ENCODE measurements at regions not wholly inside any gene's neighbourhood (a gene's known extent, or its start where the extent isn't known, plus 50 kb on each side); places are given as distances from the start of the nearest gene placed in this dataset.
"Not testable (repeated sequence)": the region's sequence is repeated elsewhere in the genome, so short reads cannot be mapped to it uniquely, and the experiment has no call there.

GRCh38 chr12:63496654-63497053, 171.6 kb downstream of the DPY19L2 start:
- H3K36me3 ChIP-seq (ENCODE audit: insufficient read depth, low read length): no peaks in the 10 kb centered on the region
- TF ChIP-seq RAD21 (conservative IDR thresholded peaks at IDR 0.05) (no peak), EP300 (conservative IDR thresholded peaks at IDR 0.05; ENCODE audit: poor library complexity, severe bottlenecking) (no peak), EZH2 (IDR thresholded peaks at IDR 0.05; ENCODE audit: borderline replicate concordance, insufficient read depth, low read length, poor library complexity, severe bottlenecking) (no peak), MXI1 (conservative IDR thresholded peaks at IDR 0.05; ENCODE audit: poor library complexity, severe bottlenecking) (no peak), TAF1 (IDR thresholded peaks at IDR 0.05; ENCODE audit: low read depth) (no peak), POLR2AphosphoS5 (IDR thresholded peaks at IDR 0.05) (no peak), CTCF (IDR thresholded peaks at IDR 0.05; ENCODE audit: poor library complexity, severe bottlenecking) (no peak), SMC3 (conservative IDR thresholded peaks at IDR 0.05; ENCODE audit: poor library complexity) (no peak)
- no peak overlapping the region for H3K27ac ChIP-seq (ENCODE audit: low read length)
- no peak overlapping the region for H3K4me2 ChIP-seq (ENCODE audit: low read length)
- H3K27me3 ChIP-seq (ENCODE audit: insufficient read depth, low read depth, low read length): no peaks in the 10 kb centered on the region
- H3K9me3 ChIP-seq (ENCODE audit: low read length): no peaks in the 10 kb centered on the region
- no peaks in the 10 kb centered on the region for H3K79me2 ChIP-seq (replicated peaks; ENCODE audit: insufficient read depth, low read length)
- no peaks in the 10 kb centered on the region for H3K9me2 ChIP-seq (ENCODE audit: insufficient read depth, low read length)
- no peak overlapping the region for H3K9ac ChIP-seq (ENCODE audit: low read length)
- H4K20me1 ChIP-seq (ENCODE audit: insufficient read depth): no peaks in the 10 kb centered on the region
- no peak overlapping the region for H2AFZ ChIP-seq (ENCODE audit: low read depth, low read length)
- H3K4me3 ChIP-seq (ENCODE audit: low read length): no peak overlapping the region
- H3F3A ChIP-seq (ENCODE audit: insufficient read depth, low read length, poor library complexity, severe bottlenecking): no peaks in the 10 kb centered on the region

- Histone ChIP-seq H3F3A (ENCODE audit: insufficient read depth, low read length, poor library complexity, severe bottlenecking) (no peaks in the 10 kb centered on the region), H3K27ac (ENCODE audit: low read length) (no peak overlapping the region), H3K27me3 (ENCODE audit: insufficient read depth, low read depth, low read length) (no peaks in the 10 kb centered on the region), H3K36me3 (ENCODE audit: insufficient read depth, low read length) (no peaks in the 10 kb centered on the region), H3K79me2 (replicated peaks; ENCODE audit: insufficient read depth, low read length) (no peaks in the 10 kb centered on the region), H3K9me2 (ENCODE audit: insufficient read depth, low read length) (no peaks in the 10 kb centered on the region), H3K4me2 (ENCODE audit: low read length) (no peak overlapping the region), H2AFZ (ENCODE audit: low read depth, low read length) (no peak overlapping the region), H3K9ac (ENCODE audit: low read length) (no peak overlapping the region), H4K20me1 (ENCODE audit: insufficient read depth) (no peaks in the 10 kb centered on the region), H3K4me3 (ENCODE audit: low read length) (no peak overlapping the region), H3K9me3 (ENCODE audit: low read length) (no peaks in the 10 kb centered on the region)
- TF ChIP-seq EZH2 (IDR thresholded peaks at IDR 0.05; ENCODE audit: borderline replicate concordance, insufficient read depth, low read length, poor library complexity, severe bottlenecking) (no peak), MXI1 (conservative IDR thresholded peaks at IDR 0.05; ENCODE audit: poor library complexity, severe bottlenecking) (no peak), CTCF (IDR thresholded peaks at IDR 0.05; ENCODE audit: poor library complexity, severe bottlenecking) (no peak), TAF1 (IDR thresholded peaks at IDR 0.05; ENCODE audit: low read depth) (no peak), EP300 (conservative IDR thresholded peaks at IDR 0.05; ENCODE audit: poor library complexity, severe bottlenecking) (no peak), REST (IDR thresholded peaks at IDR 0.05; ENCODE audit: borderline replicate concordance) (no peak), RAD21 (conservative IDR thresholded peaks at IDR 0.05) (no peak), POLR2AphosphoS5 (IDR thresholded peaks at IDR 0.05) (no peak), SMC3 (conservative IDR thresholded peaks at IDR 0.05; ENCODE audit: poor library complexity) (no peak)
Measured at GRCh38 chr12:63495974-63496373, 172.3 kb downstream of the DPY19L2 start.

- not testable (repeated sequence) for H3K27me3 ChIP-seq (ENCODE audit: insufficient read depth, low read depth, low read length); H3K4me3 ChIP-seq (ENCODE audit: low read length); H3K36me3 ChIP-seq (ENCODE audit: insufficient read depth, low read length); H4K20me1 ChIP-seq (ENCODE audit: insufficient read depth); H2AFZ ChIP-seq (ENCODE audit: low read depth, low read length); H3K79me2 ChIP-seq (replicated peaks; ENCODE audit: insufficient read depth, low read length); H3K9me3 ChIP-seq (ENCODE audit: low read length); H3K9me2 ChIP-seq (ENCODE audit: insufficient read depth, low read length); H3K4me2 ChIP-seq (ENCODE audit: low read length); H3K27ac ChIP-seq (ENCODE audit: low read length); H3F3A ChIP-seq (ENCODE audit: insufficient read depth, low read length, poor library complexity, severe bottlenecking); H3K9ac ChIP-seq (ENCODE audit: low read length)
Measured at GRCh38 chr12:63493357-63493756, 174.9 kb downstream of the DPY19L2 start.

Measured in neural cell (in vitro differentiated cells).